SH-SY5Y (cell line): ENCODE measurements at regions not wholly inside any gene's neighbourhood (a gene's known extent, or its start where the extent isn't known, plus 50 kb on each side); places are given as distances from the start of the nearest gene placed in this dataset.

Source experiments
- GATA2 ChIP-seq: IDR thresholded peaks from 2 replicates; pipeline ENCODE4 v1.6.1; 2011; ENCODE audit warnings: mild to moderate bottlenecking, low read depth, low read length
- GATA3 ChIP-seq: IDR thresholded peaks from 2 replicates; pipeline ENCODE4 v1.6.1; 2011; ENCODE audit warnings: low read depth, mild to moderate bottlenecking, low read length, moderate library complexity

GRCh38 chr1:184823080-184823479 lies 68.4 kb upstream of the EDEM3 start:
- TF ChIP-seq GATA2 = no peak
- no peak for TF ChIP-seq GATA3
